K562 (cell line): ENCODE measurements at regions not wholly inside any gene's neighbourhood (a gene's known extent, or its start where the extent isn't known, plus 50 kb on each side); places are given as distances from the start of the nearest gene placed in this dataset.

Experiments
- ATAC-seq: fragments of 200-7000 bp; cut with Tn5 transposase; 3 replicates; pipeline ENCODE4 v1.9.1; 2020; ENCODE audit warnings: moderate library complexity
- BruUV-seq: library from RNA; stranded (reverse); fragments of 400-500 nt; replicated peaks from 2 replicates; lab custom pipeline; 2021; lab: Mats Ljungman, UMichigan
- CTCF ChIA-PET: fragments of 300-600 bp; formaldehyde crosslinking; extraction: SDS; loops from one replicate; lab custom pipeline; 2021; ENCODE audit warnings: low intra/inter-chr PET ratio; lab: Yijun Ruan, JAX
- POLR2A ChIA-PET: fragments of 300-600, 350-650 bp; sonication (Branson Sonifier 250); formaldehyde crosslinking; extraction: SDS; loops from one replicate; lab custom pipeline; 2021; ENCODE audit warnings: antibody characterized with exemption, inconsistent platforms; lab: Yijun Ruan, JAX
- DNase-seq, 4 experiments: peaks; one replicate each; pipeline versions ENCODE4 v3.0.0 to v3.0.0-alpha.2; 2011 to 2018; ENCODE audit warnings: low spot score in 3 of 4, mixed read lengths in 3 of 4; ENCODE audit errors: extremely low read depth in 1 of 4
- FAIRE-seq: peaks from 2 replicates; lab custom pipeline; 2011; peaks lifted over from hg19 to GRCh38; lab: Jason Lieb, UNC
- H2AFZ ChIP-seq: 2 replicates; pipeline ENCODE4 v1.6.0; 2011; ENCODE audit warnings: low read depth, low read length, control low read depth, inconsistent platforms
- H3K27ac ChIP-seq: fragments of 200-600 bp; 3 replicates; pipeline ENCODE4 v1.8.0; 2011; ENCODE audit warnings: low read depth, mild to moderate bottlenecking, control low read depth, inconsistent platforms, low read length, moderate library complexity, mixed read lengths; ENCODE audit errors: extremely low read depth
- H3K27me3 ChIP-seq, 2 experiments: fragments of 300-600 bp in 1 of 2; 2 replicates in 1 of 2; 3 replicates in 1 of 2; pipeline versions ENCODE4 v1.6.0 to v1.8.0; 2011; ENCODE audit warnings: inconsistent platforms in 2 of 2, low read length in 2 of 2, mild to moderate bottlenecking in 1 of 2, mixed read lengths in 1 of 2, moderate library complexity in 1 of 2; ENCODE audit not compliant: control insufficient read depth in 2 of 2, insufficient read depth in 2 of 2
- H3K36me3 ChIP-seq: fragments of 300-600 bp; 3 replicates; pipeline ENCODE4 v1.8.0; 2011; ENCODE audit warnings: mild to moderate bottlenecking, low read length, inconsistent platforms; ENCODE audit not compliant: control insufficient read depth, insufficient read depth
- H3K4me1 ChIP-seq, 2 experiments: fragments of 200-600 bp in 1 of 2; replicated peaks in 1 of 2; 2 replicates in 1 of 2; 3 replicates in 1 of 2; pipeline versions ENCODE4 v1.5.1 to v1.8.0; 2011; ENCODE audit warnings: inconsistent platforms in 2 of 2, low read length in 2 of 2, mild to moderate bottlenecking in 1 of 2, mixed read lengths in 1 of 2, moderate library complexity in 1 of 2; ENCODE audit not compliant: control insufficient read depth in 2 of 2, insufficient read depth in 2 of 2
- H3K4me2 ChIP-seq: 2 replicates; pipeline ENCODE4 v1.6.1; 2011; ENCODE audit warnings: low read length, control low read depth, inconsistent platforms, mixed read lengths; ENCODE audit not compliant: insufficient read depth
- H3K4me3 ChIP-seq: fragments of 200-600 bp; sonication (generic), shearing (Covaris generic); 2 replicates; pipeline ENCODE4 v1.5.1; 2016; ENCODE audit warnings: control low read depth, inconsistent platforms
- H3K79me2 ChIP-seq: fragments of 200-600 bp; 3 replicates; pipeline ENCODE4 v1.8.0; 2011; ENCODE audit warnings: low read length, inconsistent platforms; ENCODE audit not compliant: control insufficient read depth, insufficient read depth
- H3K9ac ChIP-seq, 2 experiments: 2 replicates each; pipeline versions ENCODE4 v1.6.0 to v1.6.1; 2011; ENCODE audit warnings: low read depth in 2 of 2, low read length in 2 of 2, control low read depth in 1 of 2, inconsistent platforms in 1 of 2, mild to moderate bottlenecking in 1 of 2, mixed read lengths in 1 of 2; ENCODE audit not compliant: insufficient read depth in 1 of 2
- H3K9me1 ChIP-seq: one replicate; pipeline ENCODE4 v1.6.0; 2011; ENCODE audit warnings: inconsistent platforms, mild to moderate bottlenecking, low read length, moderate library complexity; ENCODE audit not compliant: control insufficient read depth, insufficient read depth
- H3K9me3 ChIP-seq: replicated peaks from 2 replicates; pipeline ENCODE4 v1.5.1; 2011; ENCODE audit warnings: low read depth, low read length, inconsistent platforms; ENCODE audit not compliant: control insufficient read depth, insufficient read depth
- H4K20me1 ChIP-seq: replicated peaks from 2 replicates; pipeline ENCODE4 v1.6.1; 2011; ENCODE audit warnings: low read length, inconsistent platforms, mixed read lengths; ENCODE audit not compliant: control insufficient read depth, insufficient read depth
- BRD9 ChIP-seq: fragments of 450-650 bp; IDR thresholded peaks from 2 replicates; pipeline ENCODE4 v1.6.1; 2018; ENCODE audit warnings: low read depth; ENCODE audit not compliant: partially characterized antibody
- ETS2 ChIP-seq: IDR thresholded peaks from 2 replicates; pipeline ENCODE4 v1.6.1; 2016; ENCODE audit warnings: borderline replicate concordance, missing genetic modification characterization, mild to moderate bottlenecking, moderate library complexity, missing compliant biosample characterization; ENCODE audit not compliant: poor library complexity, severe bottlenecking
- EWSR1 ChIP-seq: fragments of 450-650 bp; IDR thresholded peaks from 2 replicates; pipeline ENCODE4 v1.6.1; 2018; ENCODE audit warnings: borderline replicate concordance, mild to moderate bottlenecking, low read depth, moderate library complexity; ENCODE audit not compliant: partially characterized antibody
- SRF ChIP-seq, 2 experiments: fragments of 250-450, 450-650 bp in 1 of 2; sonication (Bioruptor Pico) in 1 of 2; sonication (generic) in 1 of 2; formaldehyde crosslinking; IDR thresholded peaks; 2 replicates each; pipeline versions ENCODE4 v1.5.0 to v1.5.1; 2020 to 2022; ENCODE audit warnings: mild to moderate bottlenecking in 1 of 2, missing genetic modification reagents in 1 of 2
- ZBTB43 ChIP-seq: sonication (generic); formaldehyde crosslinking; IDR thresholded peaks from 2 replicates; pipeline ENCODE4 v1.8.0; 2023; ENCODE audit warnings: mild to moderate bottlenecking, missing genetic modification reagents
- WGBS: fragments of 100-300 bp; shearing (Covaris generic); methylation state at CpG from one replicate; pipeline ENCODE4 v1.1.6; 2016; ENCODE audit warnings: low coverage, mixed read lengths; ENCODE audit not compliant: insufficient coverage; ENCODE audit errors: missing lambda C conversion rate; 5-methylcytosine and 5-hydroxymethylcytosine counted together
- in situ Hi-C: fragments of 300-500 bp; cut with MboI; formaldehyde crosslinking; loops from 4 replicates; pipeline ENCODE4 v1.15.0; 2018; ENCODE audit warnings: inconsistent platforms, mixed read lengths
- intact Hi-C: fragments of 100-400 bp; cut with micrococcal nuclease; formaldehyde crosslinking; loops from 2 replicates; pipeline ENCODE4 v1.14.2; 2022

- no peak overlapping the region for H2AFZ ChIP-seq
- no peaks in the 10 kb centered on the region for H3K36me3 ChIP-seq
- H3K9me3 ChIP-seq = no peaks in the 10 kb centered on the region
- FAIRE-seq (no peak), DNase-seq (no peak), ATAC-seq (no peak)
- TF ChIP-seq BRD9 = no peak
- TF ChIP-seq ETS2 (tag) = no peak
- no peak for TF ChIP-seq SRF (CRISPR knock-in tag; IDR thresholded peaks at IDR 0.05)
- 0 out of 2 replicates have a peak, but pooled peaks have one; percentile 60 for TF ChIP-seq ZBTB43 (CRISPR knock-in tag)
- TF ChIP-seq EWSR1 = no peak
- H3K79me2 ChIP-seq = no peaks in the 10 kb centered on the region
- no peak overlapping the region for H3K4me2 ChIP-seq
- in situ Hi-C loops = loop anchor here (5.0 kb wide), 1 partner anchor 95 kb away; no protein-coding TSS in a partner anchor
- WGBS = 36% methylated on average over 5 of the region's 5 CpGs
- BruUV-seq = no TSS peak
- ChIA-PET CTCF (interaction anchor here (0.7 to 5.0 kb wide), 11 partner anchors 16 to 1141 kb away, joined by 3 to 80 read pairs (median 5); no protein-coding TSS in a partner anchor), POLR2A (no interaction called here)
- no peaks in the 10 kb centered on the region for H3K9me1 ChIP-seq
- H3K4me3 ChIP-seq = no peak overlapping the region
- intact Hi-C loops = loop anchor here (1.0 to 10.0 kb wide), 3 partner anchors 45 to 248 kb away; partner anchors contain the start of gene NOL6
- H4K20me1 ChIP-seq = no peaks in the 10 kb centered on the region
- H3K27me3 ChIP-seq = no peaks in the 10 kb centered on the region
- H3K9ac ChIP-seq = no peak overlapping the region
- peaks cover 0 to 13% of the 10 kb centered on the region in 2 experiments; a peak in 2 of 5 replicates for H3K4me1 ChIP-seq
- H3K27ac ChIP-seq = no peak overlapping the region
These were observed 73.0 kb upstream of the PRSS3 start for GRCh38 chr9:33722359-33722675.
